Ectodermal cell (in vitro differentiated cells): ENCODE measurements at regions not wholly inside any gene's neighbourhood (a gene's known extent, or its start where the extent isn't known, plus 50 kb on each side); places are given as distances from the start of the nearest gene placed in this dataset.

Experiments
- H3K27ac ChIP-seq: 2 replicates; pipeline ENCODE4 v1.7.0; 2013; ENCODE audit warnings: mild to moderate bottlenecking, low read depth, low read length; ENCODE audit not compliant: insufficient read depth, poor library complexity, severe bottlenecking
- H3K27me3 ChIP-seq: 2 replicates; pipeline ENCODE4 v1.7.0; 2013; ENCODE audit warnings: mild to moderate bottlenecking, low read length; ENCODE audit not compliant: insufficient read depth, control insufficient read depth, poor library complexity, severe bottlenecking
- H3K36me3 ChIP-seq: one replicate; pipeline ENCODE4 v1.7.0; 2013; ENCODE audit warnings: low read length; ENCODE audit not compliant: control insufficient read depth, insufficient read depth
- H3K4me1 ChIP-seq: one replicate; pipeline ENCODE4 v1.7.0; 2013; ENCODE audit warnings: low read length; ENCODE audit not compliant: control insufficient read depth, insufficient read depth
- H3K4me3 ChIP-seq: 2 replicates; pipeline ENCODE4 v1.7.0; 2013; ENCODE audit warnings: low read depth, low read length, control low read depth; ENCODE audit not compliant: insufficient read depth
- H3K9me3 ChIP-seq: 2 replicates; pipeline ENCODE4 v1.7.0; 2013; ENCODE audit warnings: mild to moderate bottlenecking, low read length, moderate library complexity; ENCODE audit not compliant: control insufficient read depth
- WGBS, 2 experiments: methylation state at CpG; one replicate each; pipeline ENCODE4 v1.1.7; 2013; ENCODE audit warnings: missing lambda C conversion rate in 2 of 2; 5-methylcytosine and 5-hydroxymethylcytosine counted together

GRCh38 chr4:184531008-184531407, 56.7 kb upstream of the IRF2 start:
- no peaks in the 10 kb centered on the region for H3K27me3 ChIP-seq
- H3K4me1 ChIP-seq, result peaks cover 5% of the 10 kb centered on the region
- 89 to 97% methylated on average over 1 of the region's 2 CpGs for WGBS, 2 experiments
- no peaks in the 10 kb centered on the region for H3K36me3 ChIP-seq
- no peak overlapping the region for H3K4me3 ChIP-seq
- no peaks in the 10 kb centered on the region for H3K9me3 ChIP-seq
- H3K27ac ChIP-seq, result no peak overlapping the region

- 64 to 73% methylated on average over 5 of the region's 5 CpGs for WGBS, 2 experiments
- Histone ChIP-seq H3K36me3 (no peaks in the 10 kb centered on the region), H3K27ac (no peak overlapping the region), H3K4me1 (no peaks in the 10 kb centered on the region), H3K4me3 (no peak overlapping the region), H3K27me3 (no peaks in the 10 kb centered on the region), H3K9me3 (no peaks in the 10 kb centered on the region)
Observed at GRCh38 chr4:184529283-184529682, 54.9 kb upstream of the IRF2 start.

- 80 to 90% methylated on average over 3 of the region's 3 CpGs for WGBS, 2 experiments
- no peak overlapping the region for H3K4me3 ChIP-seq
- no peaks in the 10 kb centered on the region for H3K4me1 ChIP-seq
- no peak overlapping the region for H3K27ac ChIP-seq
- H3K27me3 ChIP-seq, result no peaks in the 10 kb centered on the region
- H3K36me3 ChIP-seq, result no peaks in the 10 kb centered on the region
- H3K9me3 ChIP-seq, result no peaks in the 10 kb centered on the region
Observed at GRCh38 chr4:184528713-184529112, 54.4 kb upstream of the IRF2 start.

- WGBS, 2 experiments, result 95 to 97% methylated on average over 5 of the region's 5 CpGs
- H3K9me3 ChIP-seq, result no peaks in the 10 kb centered on the region
- no peak overlapping the region for H3K4me3 ChIP-seq
- no peaks in the 10 kb centered on the region for H3K36me3 ChIP-seq
- no peaks in the 10 kb centered on the region for H3K27me3 ChIP-seq
- H3K4me1 ChIP-seq, result no peaks in the 10 kb centered on the region
- H3K27ac ChIP-seq, result no peak overlapping the region
Observed at GRCh38 chr4:184528051-184528450, 53.7 kb upstream of the IRF2 start.

- Histone ChIP-seq H3K9me3 (no peaks in the 10 kb centered on the region), H3K4me3 (no peak overlapping the region), H3K27ac (no peak overlapping the region), H3K4me1 (no peaks in the 10 kb centered on the region), H3K27me3 (no peaks in the 10 kb centered on the region), H3K36me3 (no peaks in the 10 kb centered on the region)
- WGBS, 2 experiments, result 90 to 94% methylated on average over 2 of the region's 2 CpGs
Observed at GRCh38 chr4:184526228-184526627, 51.9 kb upstream of the IRF2 start.
